Keratinocyte (primary cell): ENCODE measurements at regions not wholly inside any gene's neighbourhood (a gene's known extent, or its start where the extent isn't known, plus 50 kb on each side); places are given as distances from the start of the nearest gene placed in this dataset.

Experiments used
- DNase-seq: peaks from one replicate; pipeline ENCODE4 v3.0.0-alpha.2; 2011; ENCODE audit warnings: low read depth, missing footprints, low spot score
- FAIRE-seq: peaks from 2 replicates; lab custom pipeline; 2011; peaks lifted over from hg19 to GRCh38; lab: Jason Lieb, UNC
- H2AFZ ChIP-seq: 2 replicates; pipeline ENCODE4 v1.6.0; 2012; ENCODE audit warnings: low read length, control low read depth, inconsistent platforms; ENCODE audit not compliant: control insufficient read depth
- H3K27ac ChIP-seq: 2 replicates; pipeline ENCODE4 v1.5.1; 2011; ENCODE audit warnings: low read length; ENCODE audit not compliant: control insufficient read depth, insufficient read depth
- H3K27me3 ChIP-seq: 3 replicates; pipeline ENCODE4 v1.6.0; 2011; ENCODE audit warnings: low read length; ENCODE audit not compliant: control insufficient read depth, insufficient read depth; ENCODE audit errors: extremely low read depth
- H3K36me3 ChIP-seq, 2 experiments: 2 replicates in 1 of 2; 3 replicates in 1 of 2; pipeline ENCODE4 v1.5.1; 2011; ENCODE audit warnings: low read length in 2 of 2, mild to moderate bottlenecking in 1 of 2; ENCODE audit not compliant: control insufficient read depth in 2 of 2, insufficient read depth in 2 of 2; ENCODE audit errors: extremely low read depth in 1 of 2
- H3K4me1 ChIP-seq: 3 replicates; pipeline ENCODE4 v1.5.1; 2011; ENCODE audit warnings: low read length; ENCODE audit not compliant: control insufficient read depth, insufficient read depth; ENCODE audit errors: extremely low read depth
- H3K4me2 ChIP-seq: 3 replicates; pipeline ENCODE4 v1.6.0; 2011; ENCODE audit warnings: low read depth, low read length; ENCODE audit not compliant: control insufficient read depth, insufficient read depth; ENCODE audit errors: extremely low read depth
- H3K4me3 ChIP-seq, 3 experiments: fragments of 200-600 bp in 1 of 3; sonication (generic) in 1 of 3; 2 replicates in 2 of 3; 3 replicates in 1 of 3; pipeline ENCODE4 v1.5.1; 2011 to 2016; ENCODE audit warnings: low read length in 3 of 3, mild to moderate bottlenecking in 3 of 3, control low read depth in 2 of 3, inconsistent platforms in 1 of 3, low read depth in 1 of 3, mixed read lengths in 1 of 3, mixed run types in 1 of 3, moderate library complexity in 1 of 3; ENCODE audit not compliant: control insufficient read depth in 2 of 3, insufficient read depth in 2 of 3; ENCODE audit errors: extremely low read depth in 1 of 3
- H3K79me2 ChIP-seq: 2 replicates; pipeline ENCODE4 v1.6.0; 2012; ENCODE audit warnings: low read length; ENCODE audit not compliant: control insufficient read depth, insufficient read depth
- H3K9ac ChIP-seq: 3 replicates; pipeline ENCODE4 v1.6.0; 2011; ENCODE audit warnings: low read length; ENCODE audit not compliant: control insufficient read depth, insufficient read depth; ENCODE audit errors: extremely low read depth
- H3K9me1 ChIP-seq: 3 replicates; pipeline ENCODE4 v1.6.0; 2011; ENCODE audit warnings: low read length; ENCODE audit not compliant: control insufficient read depth, insufficient read depth; ENCODE audit errors: extremely low read depth
- H3K9me3 ChIP-seq: 2 replicates; pipeline ENCODE4 v1.5.1; 2012; ENCODE audit warnings: low read depth, low read length; ENCODE audit not compliant: control insufficient read depth
- H4K20me1 ChIP-seq: 3 replicates; pipeline ENCODE4 v1.6.0; 2011; ENCODE audit warnings: low read length; ENCODE audit not compliant: control insufficient read depth, insufficient read depth; ENCODE audit errors: extremely low read depth
- EZH2 ChIP-seq: IDR thresholded peaks from one replicate; pipeline ENCODE4 v1.6.1; 2012; ENCODE audit warnings: inconsistent platforms, mild to moderate bottlenecking, low read length, moderate library complexity
- dilution Hi-C: fragments of 300-500 bp; cut with MboI; formaldehyde crosslinking; loops from one replicate; pipeline ENCODE4 v1.7.0; 2020; ENCODE audit warnings: low sequenced_read_pairs; ENCODE audit not compliant: extremely low pct_ligation_motif_present
- TF ChIP-seq, protein P1 (sequence below), 3 experiments: IDR thresholded peaks in 1 of 3; conservative IDR thresholded peaks in 1 of 3; optimal IDR thresholded peaks in 1 of 3; 2 replicates in 2 of 3; 3 replicates in 1 of 3; pipeline versions ENCODE3 to v1.5.1; 2011; ENCODE audit warnings: low read length in 3 of 3, mild to moderate bottlenecking in 3 of 3, moderate library complexity in 2 of 3, control low read depth in 1 of 3, inconsistent platforms in 1 of 3; ENCODE audit not compliant: insufficient read depth in 2 of 3; ENCODE audit errors: extremely low read depth in 1 of 3

DNA sequence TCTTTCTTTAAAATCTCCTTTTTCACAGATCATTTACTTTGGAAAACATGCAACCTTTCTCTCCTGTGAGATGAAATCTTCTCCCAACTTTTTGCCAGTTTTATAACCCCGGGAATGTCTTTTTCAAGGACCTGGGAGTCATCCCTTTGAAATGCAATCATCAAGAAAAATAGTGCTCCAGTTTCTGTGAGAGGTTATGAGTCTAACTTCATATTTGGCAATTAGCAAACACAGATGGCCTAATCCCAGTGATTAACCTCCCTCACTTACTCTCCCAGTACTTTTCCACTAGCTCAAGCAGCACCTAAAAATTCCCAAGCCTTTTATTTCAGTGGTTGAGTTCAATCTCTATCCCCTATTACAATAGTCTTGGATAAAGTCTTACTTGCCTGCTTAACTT, 185.8 kb upstream of the TMEM106B start:
- Histone ChIP-seq H3K9ac (no peak overlapping the region), H3K4me2 (no peak overlapping the region), H3K9me3 (no peaks in the 10 kb centered on the region), H3K79me2 (no peaks in the 10 kb centered on the region), H3K27me3 (no peaks in the 10 kb centered on the region), H3K4me3 (no peak overlapping the region), H2AFZ (no peak overlapping the region), H3K36me3 (no peaks in the 10 kb centered on the region), H3K27ac (no peak overlapping the region), H3K4me1 (no peaks in the 10 kb centered on the region), H3K9me1 (no peaks in the 10 kb centered on the region), H4K20me1 (no peaks in the 10 kb centered on the region)
- TF ChIP-seq, protein P1, sequence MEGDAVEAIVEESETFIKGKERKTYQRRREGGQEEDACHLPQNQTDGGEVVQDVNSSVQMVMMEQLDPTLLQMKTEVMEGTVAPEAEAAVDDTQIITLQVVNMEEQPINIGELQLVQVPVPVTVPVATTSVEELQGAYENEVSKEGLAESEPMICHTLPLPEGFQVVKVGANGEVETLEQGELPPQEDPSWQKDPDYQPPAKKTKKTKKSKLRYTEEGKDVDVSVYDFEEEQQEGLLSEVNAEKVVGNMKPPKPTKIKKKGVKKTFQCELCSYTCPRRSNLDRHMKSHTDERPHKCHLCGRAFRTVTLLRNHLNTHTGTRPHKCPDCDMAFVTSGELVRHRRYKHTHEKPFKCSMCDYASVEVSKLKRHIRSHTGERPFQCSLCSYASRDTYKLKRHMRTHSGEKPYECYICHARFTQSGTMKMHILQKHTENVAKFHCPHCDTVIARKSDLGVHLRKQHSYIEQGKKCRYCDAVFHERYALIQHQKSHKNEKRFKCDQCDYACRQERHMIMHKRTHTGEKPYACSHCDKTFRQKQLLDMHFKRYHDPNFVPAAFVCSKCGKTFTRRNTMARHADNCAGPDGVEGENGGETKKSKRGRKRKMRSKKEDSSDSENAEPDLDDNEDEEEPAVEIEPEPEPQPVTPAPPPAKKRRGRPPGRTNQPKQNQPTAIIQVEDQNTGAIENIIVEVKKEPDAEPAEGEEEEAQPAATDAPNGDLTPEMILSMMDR (optimal IDR thresholded peaks at IDR 0.05 in 1 of 3, IDR thresholded peaks at IDR 0.05 in 1 of 3, conservative IDR thresholded peaks at IDR 0.05 in 1 of 3; ENCODE audit: extremely low read depth in 1 of 3, insufficient read depth in 2 of 3, low read length in 3 of 3): no peak
- TF ChIP-seq EZH2: no peak
- FAIRE-seq: no peak
- dilution Hi-C loops: no loop called here
- no peak for DNase-seq

DNA sequence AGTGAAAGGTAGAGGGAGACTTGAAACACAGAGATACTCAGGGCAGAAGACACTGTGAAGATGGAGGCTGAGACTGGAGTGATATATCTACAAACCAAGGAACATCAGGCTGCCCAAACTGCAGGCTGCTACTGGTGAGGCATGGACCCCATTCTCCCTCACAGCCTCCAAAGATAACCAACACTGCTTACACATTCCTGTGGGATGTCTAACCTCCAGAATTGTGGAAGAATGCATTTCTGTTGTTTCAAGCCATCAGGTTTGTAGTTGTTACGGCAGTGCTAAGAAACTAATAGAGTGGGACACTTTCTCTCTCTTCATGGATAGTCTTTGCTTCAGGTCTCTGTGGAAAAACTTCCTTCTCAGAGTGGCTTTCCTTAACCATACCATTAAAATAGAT, 182.6 kb upstream of the TMEM106B start:
- H3K9me3 ChIP-seq: no peaks in the 10 kb centered on the region
- H3K9ac ChIP-seq: no peak overlapping the region
- H2AFZ ChIP-seq: no peak overlapping the region
- H3K27me3 ChIP-seq: no peaks in the 10 kb centered on the region
- H3K36me3 ChIP-seq: no peaks in the 10 kb centered on the region
- no peak overlapping the region for H3K4me3 ChIP-seq
- H3K79me2 ChIP-seq: no peaks in the 10 kb centered on the region
- no peak overlapping the region for H3K4me2 ChIP-seq
- H3K27ac ChIP-seq: no peak overlapping the region
- H3K9me1 ChIP-seq: no peaks in the 10 kb centered on the region
- dilution Hi-C loops: no loop called here
- FAIRE-seq: no peak
- TF ChIP-seq, protein P1 (optimal IDR thresholded peaks at IDR 0.05 in 1 of 3, IDR thresholded peaks at IDR 0.05 in 1 of 3, conservative IDR thresholded peaks at IDR 0.05 in 1 of 3; ENCODE audit: extremely low read depth in 1 of 3, insufficient read depth in 2 of 3, low read length in 3 of 3): no peak
- TF ChIP-seq EZH2: no peak
- peaks cover 2% of the 10 kb centered on the region for H3K4me1 ChIP-seq
- H4K20me1 ChIP-seq: no peaks in the 10 kb centered on the region
- no peak for DNase-seq
